Activated B cell treated with CpG ODN at 0.5 μM for 24 hours (primary cell): ENCODE measurements at regions not wholly inside any gene's neighbourhood (a gene's known extent, or its start where the extent isn't known, plus 50 kb on each side); places are given as distances from the start of the nearest gene placed in this dataset.

Source experiments
- ATAC-seq: fragments of 200-7000 bp; cut with Tn5 transposase; one replicate; pipeline ENCODE4 v1.10.0; 2021; ENCODE audit warnings: low read depth, mild to moderate bottlenecking, moderate library complexity
- CTCF ChIA-PET: fragments of 350-600 bp; sonication (Branson Sonifier 250); formaldehyde crosslinking; loops from one replicate; lab custom pipeline; 2021; ENCODE audit warnings: antibody characterized with exemption; lab: Charles Lee
- POLR2A ChIA-PET: fragments of 350-600 bp; sonication (Branson Sonifier 250); formaldehyde crosslinking; loops from one replicate; lab custom pipeline; 2021; ENCODE audit warnings: antibody characterized with exemption; lab: Charles Lee
- DNase-seq: peaks from one replicate; pipeline ENCODE4 v3.0.0; 2022
- H3K27ac Mint-ChIP-seq: one replicate; pipeline ENCODE4 v1.8.0; 2020; ENCODE audit warnings: mixed read lengths
- H3K27me3 Mint-ChIP-seq: one replicate; pipeline ENCODE4 v1.8.0; 2021; ENCODE audit warnings: mixed read lengths
- H3K36me3 Mint-ChIP-seq: one replicate; pipeline ENCODE4 v1.8.0; 2021; ENCODE audit warnings: low read depth, mixed read lengths
- H3K4me1 Mint-ChIP-seq: one replicate; pipeline ENCODE4 v1.8.0; 2021; ENCODE audit warnings: mixed read lengths
- H3K4me3 Mint-ChIP-seq: one replicate; pipeline ENCODE4 v1.8.0; 2020; ENCODE audit warnings: mild to moderate bottlenecking, mixed read lengths
- H3K9me3 Mint-ChIP-seq: one replicate; pipeline ENCODE4 v1.8.0; 2020; ENCODE audit warnings: mixed read lengths
- CTCF ChIP-seq: fragments of 200-600 bp; IDR thresholded peaks from one replicate; pipeline ENCODE4 v1.8.0; 2022; ENCODE audit warnings: antibody characterized with exemption, mild to moderate bottlenecking
- intact Hi-C: fragments of 100-400 bp; cut with micrococcal nuclease; formaldehyde crosslinking; loops from one replicate; pipeline ENCODE4 v1.15.1; 2024

GRCh38 chr1:209277662-209278061 lies 305.9 kb upstream of the CAMK1G start:
- intact Hi-C loops = no loop called here
- no peaks in the 10 kb centered on the region for H3K4me1 Mint-ChIP-seq
- no peaks in the 10 kb centered on the region for H3K36me3 Mint-ChIP-seq
- H3K4me3 Mint-ChIP-seq = no peak overlapping the region
- ChIA-PET POLR2A (no interaction called here), CTCF (no interaction called here)
- DNase-seq (no peak), ATAC-seq (no peak)
- H3K9me3 Mint-ChIP-seq = peaks cover 3% of the 10 kb centered on the region
- H3K27ac Mint-ChIP-seq = no peak overlapping the region
- TF ChIP-seq CTCF = no peak
- H3K27me3 Mint-ChIP-seq = peaks cover 2% of the 10 kb centered on the region

- H3K27ac Mint-ChIP-seq = no peak overlapping the region
Measured at GRCh38 chr1:209291715-209292114, 291.8 kb upstream of the CAMK1G start.

GRCh38 chr1:209302779-209303568 lies 280.5 kb upstream of the CAMK1G start:
- ChIA-PET POLR2A (no interaction called here), CTCF (no interaction called here)

More at GRCh38 chr1:209291715-209292114, 291.8 kb upstream of the CAMK1G start:
- no peaks in the 10 kb centered on the region for H3K27me3 Mint-ChIP-seq
- no peaks in the 10 kb centered on the region for H3K4me1 Mint-ChIP-seq
- no peak for TF ChIP-seq CTCF
- H3K4me3 Mint-ChIP-seq = no peak overlapping the region
- ATAC-seq (no peak), DNase-seq (no peak)
- CTCF ChIA-PET = no interaction called here
- POLR2A ChIA-PET = no interaction called here
- intact Hi-C loops = no loop called here
- H3K9me3 Mint-ChIP-seq = no peaks in the 10 kb centered on the region
- no peaks in the 10 kb centered on the region for H3K36me3 Mint-ChIP-seq

GRCh38 chr1:209304166-209304565 lies 279.3 kb upstream of the CAMK1G start:
- H3K4me3 Mint-ChIP-seq = no peak overlapping the region
- DNase-seq (no peak), ATAC-seq (no peak)
- intact Hi-C loops = no loop called here
- no peaks in the 10 kb centered on the region for H3K36me3 Mint-ChIP-seq
- no peak for TF ChIP-seq CTCF
- no peaks in the 10 kb centered on the region for H3K4me1 Mint-ChIP-seq
- H3K9me3 Mint-ChIP-seq = no peaks in the 10 kb centered on the region
- ChIA-PET POLR2A (no interaction called here), CTCF (no interaction called here)
- no peak overlapping the region for H3K27ac Mint-ChIP-seq
- H3K27me3 Mint-ChIP-seq = peaks cover 2% of the 10 kb centered on the region

More at GRCh38 chr1:209302779-209303568, 280.5 kb upstream of the CAMK1G start:
- Mint-ChIP-seq H3K4me3 (no peak overlapping the region), H3K27ac (no peak overlapping the region), H3K9me3 (no peaks in the 10 kb centered on the region), H3K36me3 (no peaks in the 10 kb centered on the region), H3K4me1 (no peaks in the 10 kb centered on the region), H3K27me3 (peaks cover 2% of the 10 kb centered on the region)
- intact Hi-C loops = no loop called here
- no peak for TF ChIP-seq CTCF
- ATAC-seq (no peak), DNase-seq (no peak)

GRCh38 chr1:209305221-209305954 lies 278.1 kb upstream of the CAMK1G start:
- DNase-seq (no peak), ATAC-seq (no peak)
- Mint-ChIP-seq H3K4me3 (no peak overlapping the region), H3K36me3 (no peaks in the 10 kb centered on the region), H3K9me3 (no peaks in the 10 kb centered on the region), H3K4me1 (no peaks in the 10 kb centered on the region), H3K27me3 (peaks cover 2% of the 10 kb centered on the region), H3K27ac (no peak overlapping the region)
- TF ChIP-seq CTCF = no peak
- ChIA-PET CTCF (no interaction called here), POLR2A (no interaction called here)
- intact Hi-C loops = no loop called here
